Right renal cortex interstitium (tissue), 3 donors: ENCODE measurements at regions not wholly inside any gene's neighbourhood (a gene's known extent, or its start where the extent isn't known, plus 50 kb on each side); places are given as distances from the start of the nearest gene placed in this dataset.
"Not testable (repeated sequence)": the region's sequence is repeated elsewhere in the genome, so short reads cannot be mapped to it uniquely, and the experiment has no call there.

ENCODE experiments used
- DNase-seq, 3 donors: peaks; one replicate each; pipeline ENCODE4 v3.0.0-alpha.2; 2013; ENCODE audit warnings: low read depth in 3 of 3, low spot score in 2 of 3

- not testable (repeated sequence) for DNase-seq
These were observed 290.6 kb upstream of the RGPD4 start for GRCh38 chr2:107535905-107536689.

GRCh38 chr2:107542314-107542740, 284.4 kb upstream of the RGPD4 start:
- no peak for DNase-seq

DNA sequence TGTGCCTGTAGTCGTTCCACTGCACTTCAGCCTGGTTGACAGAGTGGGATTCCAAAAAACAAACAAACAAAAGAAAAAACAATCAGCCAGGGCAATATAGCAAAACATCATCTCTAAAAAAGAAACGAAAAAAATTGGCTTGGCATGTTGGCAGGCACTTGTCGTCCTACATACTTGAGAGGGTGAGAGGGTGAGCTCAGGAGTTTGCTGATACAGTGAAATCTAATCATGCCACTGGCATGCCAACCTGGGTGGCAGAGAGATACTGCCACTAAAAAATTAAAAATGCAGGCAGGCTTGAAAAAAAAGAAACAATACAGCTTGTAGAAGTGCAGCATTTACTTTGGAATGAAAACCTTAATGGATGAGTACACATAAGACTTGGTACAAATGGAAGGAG, 282.9 kb upstream of the RGPD4 start:
- no peak for DNase-seq

- no peak for DNase-seq
These were observed 281.6 kb upstream of the RGPD4 start for GRCh38 chr2:107545066-107545465.

DNA sequence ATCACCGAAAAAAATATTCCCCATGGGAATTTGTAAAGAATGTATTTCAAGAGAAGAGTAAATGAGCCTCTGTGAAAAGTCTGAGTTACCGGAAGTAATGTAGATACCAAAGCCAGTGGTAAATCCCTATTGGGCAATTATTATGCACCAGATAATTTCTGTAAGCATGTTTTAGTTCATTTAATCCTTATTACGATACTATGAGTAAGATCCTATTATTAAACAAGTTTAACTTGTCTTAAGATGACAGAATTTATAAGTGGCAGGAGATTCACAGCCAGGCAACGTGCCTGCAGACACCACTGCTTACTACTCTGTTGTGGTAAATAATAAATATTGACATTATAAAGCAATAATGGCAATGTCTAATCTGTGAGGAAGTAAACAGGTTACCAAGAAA, 280.8 kb upstream of the RGPD4 start:
- no peak for DNase-seq

DNA sequence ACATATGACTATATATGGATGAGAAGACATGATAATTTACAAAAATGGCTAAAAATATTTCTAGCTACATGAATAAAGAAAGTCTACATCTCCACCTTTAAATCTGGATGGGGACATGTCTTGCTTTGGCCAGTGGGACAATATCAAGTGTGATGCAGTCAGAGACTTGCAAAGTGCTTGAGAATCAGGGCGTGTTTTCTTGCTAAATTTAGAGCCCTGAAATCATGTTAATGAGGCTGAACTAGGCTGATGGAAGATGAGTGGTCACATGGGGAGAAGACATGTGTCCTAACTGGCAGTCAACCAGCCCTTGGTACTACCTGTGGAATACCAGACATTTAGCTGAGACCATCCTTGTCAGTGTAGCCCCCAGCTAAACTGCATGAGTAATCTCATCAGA, 278.5 kb upstream of the RGPD4 start:
- DNase-seq, result no peak

DNA sequence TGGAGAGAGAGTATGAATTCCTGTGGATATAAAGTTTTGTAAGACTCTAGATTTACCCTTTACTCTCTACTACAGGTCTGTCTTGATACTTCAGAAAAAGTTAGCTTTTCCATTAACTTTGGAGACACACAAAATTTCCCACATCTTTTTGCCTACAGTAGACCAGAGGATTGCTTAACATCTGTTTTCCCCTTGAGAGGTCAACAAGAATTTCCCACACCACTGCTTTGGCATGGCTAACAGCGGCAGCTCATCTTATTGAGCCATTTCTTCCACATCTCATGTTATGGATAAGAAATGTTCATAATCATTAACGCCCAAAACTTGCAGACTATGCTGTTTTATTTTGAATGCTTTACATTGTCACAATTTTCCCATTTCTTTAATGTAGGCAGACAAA, 273.6 kb upstream of the RGPD4 start:
- DNase-seq, result no peak

DNA sequence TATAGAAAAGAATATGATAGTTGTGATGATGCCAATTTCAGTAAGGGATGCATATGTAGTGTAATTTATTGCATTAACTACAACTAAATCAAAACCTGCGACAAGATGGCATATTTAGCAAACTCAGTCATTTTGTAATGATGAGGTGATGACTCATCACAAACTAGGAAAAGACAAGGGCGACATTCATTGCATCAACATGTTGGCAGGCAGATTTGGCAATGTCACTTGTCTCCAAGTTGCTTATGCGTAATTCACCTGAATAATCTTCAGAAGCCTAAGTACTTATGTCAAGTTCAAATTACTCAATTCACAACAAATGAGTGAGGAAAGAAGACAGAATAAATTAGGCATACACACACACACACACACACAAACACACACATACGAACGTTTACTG, 273.2 kb upstream of the RGPD4 start:
- no peak for DNase-seq

DNA sequence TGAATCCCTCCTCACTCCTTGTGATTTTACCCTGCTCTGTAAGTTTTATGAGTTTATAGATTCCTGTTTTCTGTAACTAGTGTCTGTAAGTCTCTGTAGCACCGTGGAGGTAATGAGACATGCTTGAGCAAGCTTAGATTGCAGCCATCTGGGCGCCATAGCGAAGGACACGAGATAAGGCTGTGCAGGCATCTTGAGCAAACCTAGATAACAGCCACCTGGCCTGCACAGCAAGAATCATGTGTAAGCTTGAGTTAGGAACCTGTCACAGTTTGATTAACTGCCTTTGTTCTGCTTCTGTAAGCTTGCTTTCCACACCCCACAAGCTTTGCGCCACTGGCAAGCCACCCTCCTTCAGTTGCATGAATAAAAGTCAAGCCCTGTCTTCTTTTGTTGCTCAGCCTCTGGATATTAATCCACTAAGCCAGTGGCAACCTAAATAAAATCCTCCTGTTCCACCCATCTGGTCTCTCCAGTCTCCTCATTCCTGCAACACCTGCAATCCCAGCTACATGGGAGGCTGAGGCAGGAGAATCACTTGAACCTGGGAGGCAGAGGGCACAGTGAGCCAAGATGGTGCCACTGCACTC, 270.6 kb upstream of the RGPD4 start:
- no peak for DNase-seq

- DNase-seq, result no peak
These were observed 268.4 kb upstream of the RGPD4 start for GRCh38 chr2:107558295-107558694.

GRCh38 chr2:107569496-107569895, 257.2 kb upstream of the RGPD4 start:
- no peak for DNase-seq

DNA sequence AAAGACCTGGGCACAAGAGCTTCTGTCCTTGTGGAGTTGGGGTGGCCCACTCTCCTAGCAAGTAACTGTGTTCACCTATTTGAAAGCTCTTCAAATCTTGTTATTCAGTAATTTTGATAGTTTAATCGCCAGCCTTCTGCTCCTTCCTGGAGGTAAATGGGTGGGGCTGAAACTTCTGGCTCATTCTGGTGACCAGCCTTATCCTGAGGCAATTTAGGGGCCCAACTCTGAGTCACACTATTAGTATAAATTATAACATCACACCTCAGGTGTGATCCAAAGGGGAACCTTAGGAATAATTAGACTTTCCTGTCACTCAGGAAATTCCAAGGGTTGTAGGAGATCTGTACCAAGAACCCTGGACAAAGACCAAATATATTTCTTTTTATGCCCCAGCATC, 255.8 kb upstream of the RGPD4 start:
- DNase-seq, result no peak

DNA sequence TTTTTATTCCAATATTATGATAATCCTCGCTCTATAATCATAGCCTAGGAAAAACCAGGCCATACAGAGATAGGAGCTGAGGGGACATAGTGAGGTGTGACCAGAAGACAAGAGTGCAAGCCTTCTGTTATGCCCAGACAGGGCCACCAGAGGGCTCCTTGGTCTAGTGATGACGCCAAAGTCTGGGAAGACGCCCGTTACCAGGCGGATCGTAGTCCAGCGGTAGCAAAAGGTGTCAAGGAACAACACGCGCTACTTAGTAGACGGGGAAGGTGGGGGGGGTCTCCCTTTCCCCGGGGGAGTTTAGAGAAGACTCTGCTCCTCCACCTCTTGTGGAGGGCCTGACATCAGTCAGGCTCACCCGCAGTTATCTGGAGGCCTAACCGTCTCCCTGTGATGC, 253.8 kb upstream of the RGPD4 start:
- not testable (repeated sequence) for DNase-seq

DNA sequence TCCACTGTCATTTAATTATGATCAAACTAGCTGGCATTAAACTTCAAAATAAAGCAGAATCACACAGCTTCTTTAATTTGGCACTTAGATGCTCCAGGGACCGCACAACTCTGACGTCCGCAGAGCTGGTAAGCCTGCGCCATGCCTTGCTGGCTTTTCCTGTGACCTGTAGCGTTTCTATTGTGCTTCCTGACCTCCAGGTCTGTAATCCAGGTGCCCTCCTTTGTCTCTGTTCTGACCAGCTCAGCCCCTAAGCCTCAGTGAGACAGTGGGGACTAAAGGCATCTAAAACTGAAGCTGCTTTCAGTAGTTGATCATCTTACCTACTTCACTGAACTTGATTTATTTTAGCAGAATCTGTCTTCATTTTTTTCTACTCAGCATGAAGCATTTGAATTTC, 249.7 kb upstream of the RGPD4 start:
- no peak for DNase-seq

DNA sequence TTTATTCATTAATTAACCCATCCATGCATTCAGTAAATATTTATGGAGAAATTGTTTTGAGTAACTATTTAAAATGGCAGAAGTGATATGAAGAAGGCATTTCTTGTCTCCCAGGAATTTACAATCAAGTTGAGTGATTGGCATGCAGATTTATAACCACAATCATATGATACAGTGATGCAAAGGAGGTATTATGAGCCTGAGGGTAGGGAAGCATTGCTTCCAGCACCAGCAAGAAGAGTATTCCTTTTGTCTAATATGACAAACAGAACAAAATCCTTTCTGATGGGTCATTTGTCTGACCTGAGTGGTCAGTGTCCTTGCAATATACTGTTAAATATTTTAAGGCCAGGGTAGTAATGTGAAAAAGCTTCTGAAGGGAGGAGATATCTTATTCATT, 244.2 kb upstream of the RGPD4 start:
- no peak for DNase-seq

DNA sequence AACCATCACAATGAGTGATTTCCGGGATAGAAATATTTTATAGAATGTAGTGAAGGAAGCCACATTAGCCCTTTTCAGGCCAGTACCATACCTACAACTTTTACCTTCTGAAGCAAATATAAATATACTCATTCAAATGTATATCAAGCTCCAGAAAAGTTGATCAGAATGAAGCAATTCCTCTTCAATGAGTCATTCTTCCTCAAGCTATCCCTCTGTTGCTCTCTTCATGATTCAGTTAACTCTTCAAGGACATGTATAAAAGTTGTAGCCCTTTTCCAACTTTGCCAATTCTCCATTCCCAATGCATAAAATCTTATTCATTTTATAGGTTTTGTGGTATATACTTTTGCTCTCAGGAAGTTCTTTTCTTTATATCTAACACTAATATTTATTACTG, 242.1 kb upstream of the RGPD4 start:
- DNase-seq, result no peak

GRCh38 chr2:107585851-107586250, 240.8 kb upstream of the RGPD4 start:
- no peak for DNase-seq

GRCh38 chr2:107588181-107588580, 238.5 kb upstream of the RGPD4 start:
- no peak for DNase-seq

DNA sequence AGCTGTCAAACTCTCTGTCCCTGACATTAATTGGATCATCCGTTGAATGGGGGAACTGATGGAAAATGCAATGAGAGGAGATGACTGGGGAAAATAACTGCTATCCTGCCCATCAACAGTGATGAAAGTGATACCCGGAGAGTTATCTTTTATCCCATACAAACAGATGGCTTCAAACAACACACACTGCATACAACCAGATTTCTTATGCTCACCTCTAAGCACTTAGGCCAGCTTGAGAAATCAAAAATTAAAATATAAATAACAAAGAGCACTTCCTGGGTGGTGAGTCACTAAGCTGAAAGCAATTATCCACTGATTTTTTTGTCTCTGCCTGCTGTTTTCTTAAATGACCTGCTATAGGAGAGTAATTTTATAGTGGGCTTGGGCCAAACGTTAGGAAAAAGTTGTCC, 237.6 kb upstream of the RGPD4 start:
- no peak for DNase-seq

DNA sequence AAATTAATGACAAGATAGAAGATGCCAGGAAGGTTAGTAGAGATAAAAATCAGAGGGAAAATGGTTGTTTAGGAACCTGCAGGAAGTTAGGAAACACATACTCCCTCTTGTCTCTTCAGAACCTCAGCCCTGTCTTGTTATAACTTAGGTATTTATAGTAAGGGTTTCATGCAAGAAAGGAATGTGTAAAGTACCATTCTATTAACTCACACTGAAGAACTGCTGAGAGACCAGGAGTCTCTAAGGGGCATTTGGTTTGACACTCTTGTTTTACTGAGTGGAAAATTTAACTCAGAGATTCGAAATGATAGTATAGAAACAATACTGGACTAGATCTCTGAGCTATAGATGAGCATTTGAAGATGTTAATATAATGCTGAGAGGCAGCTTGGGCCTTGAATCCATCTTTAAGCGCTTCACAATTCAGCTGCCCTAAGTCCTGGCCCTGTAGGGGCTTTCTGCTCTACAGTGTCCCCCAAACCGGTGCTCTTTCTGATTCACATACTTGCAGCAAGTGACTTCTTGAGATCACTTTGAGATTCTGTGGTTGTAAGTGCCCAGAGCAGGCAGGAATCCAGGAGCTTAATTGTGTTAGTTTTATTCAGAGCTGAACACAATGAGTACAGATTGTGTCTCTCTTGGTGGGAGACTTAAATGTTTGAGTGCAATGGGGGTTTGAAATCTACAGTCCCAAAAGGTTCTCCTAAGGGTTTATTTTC, 235.0 kb upstream of the RGPD4 start:
- DNase-seq, result no peak

GRCh38 chr2:107592280-107592624, 234.4 kb upstream of the RGPD4 start:
- no peak for DNase-seq

GRCh38 chr2:107595285-107595684, 231.4 kb upstream of the RGPD4 start:
- DNase-seq, result no peak
